C4-2B (cell line): ENCODE measurements at regions not wholly inside any gene's neighbourhood (a gene's known extent, or its start where the extent isn't known, plus 50 kb on each side); places are given as distances from the start of the nearest gene placed in this dataset.

Experiments
- ZFX ChIP-seq: fragments of 450-650 bp; IDR thresholded peaks from 2 replicates; pipeline ENCODE4 v1.6.1; 2017
- TF ChIP-seq, protein P1 (sequence below): fragments of 450-650 bp; conservative IDR thresholded peaks from 2 replicates; pipeline ENCODE4 v1.5.1; 2017; ENCODE audit warnings: mild to moderate bottlenecking

DNA sequence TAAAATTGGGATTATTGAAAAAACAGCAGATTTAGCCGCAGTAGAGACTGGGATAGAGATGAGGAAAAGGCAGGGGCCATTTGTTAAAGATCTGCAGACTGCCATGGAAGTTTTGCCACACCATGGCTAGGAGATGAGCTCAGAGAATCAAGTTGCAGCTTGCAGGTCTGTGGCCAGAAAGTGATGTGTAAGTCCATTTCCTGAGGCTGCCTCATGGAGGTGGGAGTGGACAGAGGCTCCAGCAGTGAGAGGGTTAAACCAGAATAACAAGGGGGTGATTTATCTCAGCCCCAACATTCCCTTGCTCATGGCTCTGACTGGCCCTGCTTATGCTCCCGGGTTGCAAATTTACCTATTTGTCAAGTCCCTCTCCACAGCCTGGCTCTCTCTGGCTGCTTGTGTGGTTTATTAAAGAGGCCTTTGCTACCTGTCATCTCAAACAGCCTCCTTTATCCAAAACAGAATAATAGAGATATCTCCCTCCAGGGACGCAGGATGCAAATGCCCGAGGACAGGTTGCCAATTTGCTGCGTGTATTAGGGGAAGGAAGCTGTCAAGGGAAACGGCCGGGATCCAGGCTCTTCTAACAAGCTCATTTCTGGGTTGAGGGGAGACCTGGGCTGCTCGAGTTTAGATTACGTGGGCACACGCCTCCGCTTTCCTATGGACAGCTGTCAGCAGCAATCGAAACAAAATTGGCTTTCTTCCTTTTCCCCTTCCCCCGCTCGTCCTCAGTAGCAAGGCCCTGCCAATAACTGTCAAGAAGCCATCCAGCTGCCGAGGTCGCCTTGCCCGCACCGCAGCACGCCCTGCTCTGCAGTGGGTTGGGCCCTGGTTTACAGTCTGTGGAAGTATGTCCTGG is 72.8 kb upstream of the PITX1 start:
- TF ChIP-seq, protein P1, sequence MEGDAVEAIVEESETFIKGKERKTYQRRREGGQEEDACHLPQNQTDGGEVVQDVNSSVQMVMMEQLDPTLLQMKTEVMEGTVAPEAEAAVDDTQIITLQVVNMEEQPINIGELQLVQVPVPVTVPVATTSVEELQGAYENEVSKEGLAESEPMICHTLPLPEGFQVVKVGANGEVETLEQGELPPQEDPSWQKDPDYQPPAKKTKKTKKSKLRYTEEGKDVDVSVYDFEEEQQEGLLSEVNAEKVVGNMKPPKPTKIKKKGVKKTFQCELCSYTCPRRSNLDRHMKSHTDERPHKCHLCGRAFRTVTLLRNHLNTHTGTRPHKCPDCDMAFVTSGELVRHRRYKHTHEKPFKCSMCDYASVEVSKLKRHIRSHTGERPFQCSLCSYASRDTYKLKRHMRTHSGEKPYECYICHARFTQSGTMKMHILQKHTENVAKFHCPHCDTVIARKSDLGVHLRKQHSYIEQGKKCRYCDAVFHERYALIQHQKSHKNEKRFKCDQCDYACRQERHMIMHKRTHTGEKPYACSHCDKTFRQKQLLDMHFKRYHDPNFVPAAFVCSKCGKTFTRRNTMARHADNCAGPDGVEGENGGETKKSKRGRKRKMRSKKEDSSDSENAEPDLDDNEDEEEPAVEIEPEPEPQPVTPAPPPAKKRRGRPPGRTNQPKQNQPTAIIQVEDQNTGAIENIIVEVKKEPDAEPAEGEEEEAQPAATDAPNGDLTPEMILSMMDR: no peak
- TF ChIP-seq ZFX: no peak
